ENCODE measurements at regions not wholly inside any gene's neighbourhood (a gene's known extent, or its start where the extent isn't known, plus 50 kb on each side); places are given as distances from the start of the nearest gene placed in this dataset.
A peak's percentile ranks its signal among the peaks of the same experiment; 100 is the strongest.

- Histone ChIP-seq H3K27me3 (ENCODE audit: control insufficient read depth, insufficient read depth, low read length) (no peaks in the 10 kb centered on the region), H3K4me3 (ENCODE audit: low read depth, low read length) (no peak overlapping the region), H3K36me3 (ENCODE audit: control insufficient read depth, insufficient read depth, low read length) (no peaks in the 10 kb centered on the region)
- TF ChIP-seq CTCF (IDR thresholded peaks at IDR 0.05; ENCODE audit: insufficient read depth, low read depth, low read length) = peak; percentile 33; the same call in 1 of the 2 replicates
- ChIA-PET POLR2A (no interaction called here), CTCF (interaction anchor here (1.8 kb wide), 2 partner anchors 11 to 16 kb away, joined by 4 to 7 read pairs; no protein-coding TSS in a partner anchor)
- no peak for DNase-seq (ENCODE audit: low read depth)
These were observed 78.7 kb upstream of the MSX1 start for GRCh38 chr4:4780729-4781244.

GRCh38 chr4:4779486-4779885 lies 80.0 kb upstream of the MSX1 start:
- no peak for TF ChIP-seq CTCF (IDR thresholded peaks at IDR 0.05; ENCODE audit: insufficient read depth, low read depth, low read length)
- no peak overlapping the region for H3K4me3 ChIP-seq (ENCODE audit: low read depth, low read length)
- H3K27me3 ChIP-seq (ENCODE audit: control insufficient read depth, insufficient read depth, low read length) = peaks cover 1% of the 10 kb centered on the region; the same call in 1 of the 2 replicates
- no peak for DNase-seq (ENCODE audit: low read depth)
- ChIA-PET CTCF (interaction anchor here (0.6 kb wide), 1 partner anchor 46 kb away, joined by 3 read pairs; no protein-coding TSS in a partner anchor), POLR2A (no interaction called here)
- no peaks in the 10 kb centered on the region for H3K36me3 ChIP-seq (ENCODE audit: control insufficient read depth, insufficient read depth, low read length)

GRCh38 chr4:4779054-4779453 lies 80.4 kb upstream of the MSX1 start:
- POLR2A ChIA-PET = no interaction called here
- Histone ChIP-seq H3K27me3 (ENCODE audit: control insufficient read depth, insufficient read depth, low read length) (peaks cover 1% of the 10 kb centered on the region; the same call in 1 of the 2 replicates), H3K36me3 (ENCODE audit: control insufficient read depth, insufficient read depth, low read length) (no peaks in the 10 kb centered on the region), H3K4me3 (ENCODE audit: low read depth, low read length) (no peak overlapping the region)
- CTCF ChIA-PET = interaction anchor here (0.6 to 1.0 kb wide), 2 partner anchors 46 to 260 kb away, joined by 3 to 4 read pairs; no protein-coding TSS in a partner anchor
- DNase-seq (ENCODE audit: low read depth) = no peak
- no peak for TF ChIP-seq CTCF (IDR thresholded peaks at IDR 0.05; ENCODE audit: insufficient read depth, low read depth, low read length)

GRCh38 chr4:4778554-4778953 lies 80.9 kb upstream of the MSX1 start:
- ChIA-PET CTCF (interaction anchor here (1.0 to 1.3 kb wide), 2 partner anchors 12 to 260 kb away, joined by 4 to 5 read pairs; no protein-coding TSS in a partner anchor), POLR2A (no interaction called here)
- Histone ChIP-seq H3K4me3 (ENCODE audit: low read depth, low read length) (no peak overlapping the region), H3K27me3 (ENCODE audit: control insufficient read depth, insufficient read depth, low read length) (peaks cover 1% of the 10 kb centered on the region; the same call in 1 of the 2 replicates), H3K36me3 (ENCODE audit: control insufficient read depth, insufficient read depth, low read length) (no peaks in the 10 kb centered on the region)
- DNase-seq (ENCODE audit: low read depth) = no peak
- no peak for TF ChIP-seq CTCF (IDR thresholded peaks at IDR 0.05; ENCODE audit: insufficient read depth, low read depth, low read length)

- no peak overlapping the region for H3K4me3 ChIP-seq (ENCODE audit: low read depth, low read length)
- ChIA-PET POLR2A (no interaction called here), CTCF (no interaction called here)
These were observed 82.5 kb upstream of the MSX1 start for GRCh38 chr4:4776934-4777333.

More at GRCh38 chr4:4776934-4777333, 82.5 kb upstream of the MSX1 start:
- no peak for DNase-seq (ENCODE audit: low read depth)
- H3K27me3 ChIP-seq (ENCODE audit: control insufficient read depth, insufficient read depth, low read length) = peaks cover 1% of the 10 kb centered on the region; the same call in 1 of the 2 replicates
- H3K36me3 ChIP-seq (ENCODE audit: control insufficient read depth, insufficient read depth, low read length) = no peaks in the 10 kb centered on the region
- TF ChIP-seq CTCF (IDR thresholded peaks at IDR 0.05; ENCODE audit: insufficient read depth, low read depth, low read length) = no peak
